ENCODE measurements at regions not wholly inside any gene's neighbourhood (a gene's known extent, or its start where the extent isn't known, plus 50 kb on each side); places are given as distances from the start of the nearest gene placed in this dataset.
"Not testable (repeated sequence)": the region's sequence is repeated elsewhere in the genome, so short reads cannot be mapped to it uniquely, and the experiment has no call there.

DNA sequence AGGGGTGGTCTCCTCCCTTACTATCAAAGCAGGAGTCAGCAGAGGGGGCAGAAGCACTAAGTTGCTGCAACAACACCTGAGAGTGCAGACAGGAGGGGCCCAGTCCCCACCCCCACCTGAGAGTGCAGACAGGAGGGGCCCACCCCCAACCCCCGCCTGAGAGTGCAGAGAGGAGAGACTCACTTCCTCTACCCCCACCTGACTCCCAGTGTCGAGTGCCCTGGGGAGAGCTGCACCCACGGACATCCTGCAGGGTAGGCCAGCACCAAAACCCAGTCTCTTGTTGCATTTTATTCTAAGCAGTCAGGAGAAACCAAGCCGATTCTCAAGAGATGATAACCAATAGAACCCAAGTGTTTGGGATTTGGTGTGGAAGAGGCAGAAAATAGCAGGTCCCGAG lies 78.4 kb downstream of the NAPG start:
- peaks cover 8% of the 10 kb centered on the region for H3K9me3 Mint-ChIP-seq
- DNase-seq (ENCODE audit: low spot score in 2 of 2, unreplicated experiment in 2 of 2): no peak
- H3K4me1 Mint-ChIP-seq: no peaks in the 10 kb centered on the region
- H3K27me3 Mint-ChIP-seq (ENCODE audit: low read depth): no peaks in the 10 kb centered on the region
- H3K27ac Mint-ChIP-seq: no peak overlapping the region
- no peaks in the 10 kb centered on the region for H3K36me3 Mint-ChIP-seq
- no peak overlapping the region for H3K4me3 Mint-ChIP-seq
- TF ChIP-seq, protein P1, sequence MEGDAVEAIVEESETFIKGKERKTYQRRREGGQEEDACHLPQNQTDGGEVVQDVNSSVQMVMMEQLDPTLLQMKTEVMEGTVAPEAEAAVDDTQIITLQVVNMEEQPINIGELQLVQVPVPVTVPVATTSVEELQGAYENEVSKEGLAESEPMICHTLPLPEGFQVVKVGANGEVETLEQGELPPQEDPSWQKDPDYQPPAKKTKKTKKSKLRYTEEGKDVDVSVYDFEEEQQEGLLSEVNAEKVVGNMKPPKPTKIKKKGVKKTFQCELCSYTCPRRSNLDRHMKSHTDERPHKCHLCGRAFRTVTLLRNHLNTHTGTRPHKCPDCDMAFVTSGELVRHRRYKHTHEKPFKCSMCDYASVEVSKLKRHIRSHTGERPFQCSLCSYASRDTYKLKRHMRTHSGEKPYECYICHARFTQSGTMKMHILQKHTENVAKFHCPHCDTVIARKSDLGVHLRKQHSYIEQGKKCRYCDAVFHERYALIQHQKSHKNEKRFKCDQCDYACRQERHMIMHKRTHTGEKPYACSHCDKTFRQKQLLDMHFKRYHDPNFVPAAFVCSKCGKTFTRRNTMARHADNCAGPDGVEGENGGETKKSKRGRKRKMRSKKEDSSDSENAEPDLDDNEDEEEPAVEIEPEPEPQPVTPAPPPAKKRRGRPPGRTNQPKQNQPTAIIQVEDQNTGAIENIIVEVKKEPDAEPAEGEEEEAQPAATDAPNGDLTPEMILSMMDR (IDR thresholded peaks at IDR 0.05; ENCODE audit: unreplicated experiment): no peak

DNA sequence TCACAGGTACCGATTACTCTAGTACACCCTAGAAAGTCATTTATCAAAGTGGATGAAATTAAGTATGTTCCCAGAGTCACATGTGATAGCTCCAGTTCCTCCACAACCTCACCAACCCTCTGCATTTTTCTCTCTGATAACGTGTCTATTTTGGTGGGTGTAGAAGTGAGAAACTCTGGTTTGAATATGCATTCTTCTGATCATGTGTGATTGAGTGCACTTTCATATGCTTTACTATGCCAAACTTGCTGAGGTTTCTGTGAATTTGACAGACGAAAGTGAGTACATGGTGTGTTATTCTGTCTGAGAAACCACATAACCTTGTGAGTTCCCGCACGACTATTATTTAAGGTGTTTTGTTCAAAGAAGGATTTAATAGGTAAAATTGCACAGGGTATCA lies 81.1 kb downstream of the NAPG start:
- H3K36me3 Mint-ChIP-seq; H3K27ac Mint-ChIP-seq; H3K9me3 Mint-ChIP-seq; DNase-seq (ENCODE audit: low spot score in 2 of 2, unreplicated experiment in 2 of 2); H3K27me3 Mint-ChIP-seq (ENCODE audit: low read depth); H3K4me1 Mint-ChIP-seq; H3K4me3 Mint-ChIP-seq: not testable (repeated sequence)

DNA sequence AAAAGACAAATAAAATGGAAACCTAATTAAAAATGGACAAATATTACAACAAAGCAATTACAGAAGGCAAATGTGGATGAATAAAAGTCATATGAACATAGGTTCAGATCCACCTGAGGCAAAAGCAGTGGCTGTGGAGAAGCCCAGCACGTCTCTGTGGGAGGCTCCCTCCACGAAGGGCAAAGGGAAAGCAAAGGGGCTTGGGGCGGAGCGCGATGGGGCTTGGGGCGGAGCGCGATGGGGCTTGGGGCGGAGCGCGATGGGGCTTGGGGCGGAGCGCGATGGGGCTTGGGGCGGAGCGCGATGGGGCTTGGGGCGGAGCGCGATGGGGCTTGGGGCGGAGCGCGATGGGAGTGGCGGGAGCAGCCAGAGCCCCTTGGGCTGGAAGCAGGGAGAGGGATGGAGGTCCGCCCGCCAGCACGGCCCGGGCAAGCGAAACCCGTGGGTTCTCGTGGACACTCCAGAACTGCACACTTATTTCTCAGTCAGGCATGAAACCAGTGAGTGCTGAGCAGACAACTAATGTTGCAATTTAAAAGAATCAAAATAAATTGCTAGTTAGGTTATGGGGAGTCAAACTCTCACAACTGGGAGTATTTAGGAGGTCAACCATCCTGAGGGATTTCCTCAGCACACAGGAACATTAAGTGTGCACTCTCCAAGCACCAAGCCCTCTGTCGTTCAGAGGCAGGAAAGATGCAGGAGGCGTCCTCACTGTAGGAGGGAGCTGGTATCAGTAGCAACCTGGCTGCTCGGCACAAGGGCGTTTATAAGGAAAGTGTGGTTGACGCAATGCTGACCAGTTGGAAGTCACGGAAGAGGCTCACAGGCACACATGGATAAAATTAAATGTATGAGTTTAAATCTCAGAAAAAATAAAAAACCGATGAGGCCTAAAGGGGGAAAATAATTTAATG lies 81.8 kb downstream of the NAPG start:
- not testable (repeated sequence) for H3K36me3 Mint-ChIP-seq; H3K9me3 Mint-ChIP-seq; H3K27me3 Mint-ChIP-seq (ENCODE audit: low read depth); DNase-seq (ENCODE audit: low spot score in 2 of 2, unreplicated experiment in 2 of 2); H3K27ac Mint-ChIP-seq; H3K4me1 Mint-ChIP-seq
- H3K4me3 Mint-ChIP-seq: peak overlapping the region; percentile 33

DNA sequence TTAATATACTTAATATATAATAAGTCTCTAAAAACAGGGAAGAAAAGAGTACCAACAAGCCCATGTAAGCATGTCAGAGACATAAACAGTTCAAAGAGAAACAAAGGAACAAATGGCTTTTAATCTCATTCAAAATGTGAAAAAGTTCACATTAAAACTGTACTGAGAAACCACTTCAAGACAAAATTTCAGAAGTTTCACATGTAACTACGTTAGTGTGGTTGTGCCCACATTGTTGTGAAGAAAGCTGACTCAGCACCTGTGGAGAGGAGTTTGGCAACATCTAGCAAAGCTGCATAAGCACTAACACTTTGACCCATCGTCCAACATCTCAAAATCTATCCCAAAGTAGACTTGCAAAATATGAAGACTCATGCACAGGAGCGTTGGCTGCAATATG lies 82.6 kb downstream of the NAPG start:
- H3K9me3 Mint-ChIP-seq; H3K27me3 Mint-ChIP-seq (ENCODE audit: low read depth); H3K4me3 Mint-ChIP-seq; H3K4me1 Mint-ChIP-seq; H3K36me3 Mint-ChIP-seq; H3K27ac Mint-ChIP-seq; DNase-seq (ENCODE audit: low spot score in 2 of 2, unreplicated experiment in 2 of 2): not testable (repeated sequence)

DNA sequence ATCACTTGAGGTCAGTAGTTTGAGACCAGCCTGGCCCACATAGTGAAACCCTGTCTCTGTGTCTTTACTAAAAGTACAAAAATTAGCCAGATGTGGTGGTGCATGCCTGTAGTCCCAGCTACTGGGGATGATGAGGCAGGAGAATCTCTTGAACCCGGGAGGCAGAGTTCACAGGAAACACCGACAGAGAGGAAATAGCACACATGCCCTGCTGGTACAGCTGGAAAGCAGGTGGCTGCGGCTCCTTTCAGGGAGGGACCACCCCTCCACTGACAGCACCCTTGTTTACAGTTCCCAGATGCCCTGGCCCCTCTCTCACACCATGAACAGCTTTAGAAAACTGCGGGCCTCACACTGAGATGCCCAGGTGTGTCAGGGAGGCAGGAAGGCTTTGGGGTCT lies 83.2 kb downstream of the NAPG start:
- not testable (repeated sequence) for H3K27ac Mint-ChIP-seq; DNase-seq (ENCODE audit: low spot score in 2 of 2, unreplicated experiment in 2 of 2); H3K27me3 Mint-ChIP-seq (ENCODE audit: low read depth); H3K4me3 Mint-ChIP-seq; H3K4me1 Mint-ChIP-seq; H3K9me3 Mint-ChIP-seq; H3K36me3 Mint-ChIP-seq

DNA sequence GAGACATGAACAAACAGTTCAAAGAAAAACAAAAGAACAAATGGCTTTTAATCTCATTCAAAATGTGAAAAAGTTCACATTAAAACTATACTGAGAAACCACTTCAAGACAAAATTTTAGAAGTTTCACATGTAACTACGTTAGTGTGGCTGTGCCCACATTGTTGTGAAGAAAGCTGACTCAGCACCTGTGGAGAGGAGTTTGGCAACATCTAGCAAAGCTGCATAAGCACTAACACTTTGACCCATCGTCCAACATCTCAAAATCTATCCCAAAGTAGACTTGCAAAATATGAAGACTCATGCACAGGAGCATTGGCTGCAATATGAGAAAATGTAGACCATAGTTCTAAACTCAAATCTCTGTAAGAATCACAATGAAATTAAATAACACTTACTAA lies 87.4 kb downstream of the NAPG start:
- not testable (repeated sequence) for H3K9me3 Mint-ChIP-seq; H3K27me3 Mint-ChIP-seq (ENCODE audit: low read depth); H3K4me3 Mint-ChIP-seq; H3K36me3 Mint-ChIP-seq; H3K27ac Mint-ChIP-seq; DNase-seq (ENCODE audit: low spot score in 2 of 2, unreplicated experiment in 2 of 2); H3K4me1 Mint-ChIP-seq

DNA sequence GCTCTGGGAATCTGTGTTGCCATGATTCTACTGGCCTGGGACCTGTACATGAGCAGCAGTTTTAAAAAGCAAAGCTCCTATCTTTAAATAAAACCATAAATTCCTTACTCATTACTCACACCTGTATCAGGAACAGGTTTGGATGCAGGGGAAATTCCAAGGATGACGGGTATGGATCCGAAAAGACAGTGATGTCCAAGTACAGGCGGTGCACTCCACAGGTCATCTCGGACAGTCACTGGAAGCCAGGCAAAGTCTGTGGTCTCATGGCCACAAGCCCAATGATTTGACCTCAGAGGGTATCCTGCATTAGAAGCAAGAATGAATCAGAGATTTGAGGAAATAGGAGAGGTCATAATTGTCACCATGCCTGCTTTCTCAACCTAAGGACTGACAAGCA lies 90.9 kb downstream of the NAPG start:
- not testable (repeated sequence) for H3K4me1 Mint-ChIP-seq; H3K9me3 Mint-ChIP-seq; H3K27me3 Mint-ChIP-seq (ENCODE audit: low read depth); H3K27ac Mint-ChIP-seq; H3K4me3 Mint-ChIP-seq; DNase-seq (ENCODE audit: low spot score in 2 of 2, unreplicated experiment in 2 of 2); H3K36me3 Mint-ChIP-seq

DNA sequence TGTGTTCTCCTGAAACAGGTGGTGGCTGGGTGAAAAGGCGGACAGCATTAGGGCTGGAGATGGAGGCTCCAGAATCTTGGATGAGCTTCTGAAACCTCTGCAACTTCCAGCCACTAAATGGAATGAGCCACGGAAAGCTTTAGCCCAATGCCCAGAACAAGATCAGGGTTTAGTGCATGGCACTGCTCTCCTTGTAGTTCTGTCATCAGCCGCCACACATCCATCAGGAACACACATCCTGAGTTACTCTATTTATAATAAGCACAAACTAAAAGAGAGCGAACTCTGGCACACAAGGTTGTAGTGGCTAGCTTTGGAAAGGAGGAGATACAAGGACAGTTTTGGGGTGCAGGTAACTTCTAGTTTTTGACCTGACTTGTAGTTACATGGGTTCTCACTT lies 93.0 kb downstream of the NAPG start:
- not testable (repeated sequence) for H3K27ac Mint-ChIP-seq; H3K36me3 Mint-ChIP-seq; H3K9me3 Mint-ChIP-seq; H3K27me3 Mint-ChIP-seq (ENCODE audit: low read depth); H3K4me1 Mint-ChIP-seq; DNase-seq (ENCODE audit: low spot score in 2 of 2, unreplicated experiment in 2 of 2); H3K4me3 Mint-ChIP-seq

DNA sequence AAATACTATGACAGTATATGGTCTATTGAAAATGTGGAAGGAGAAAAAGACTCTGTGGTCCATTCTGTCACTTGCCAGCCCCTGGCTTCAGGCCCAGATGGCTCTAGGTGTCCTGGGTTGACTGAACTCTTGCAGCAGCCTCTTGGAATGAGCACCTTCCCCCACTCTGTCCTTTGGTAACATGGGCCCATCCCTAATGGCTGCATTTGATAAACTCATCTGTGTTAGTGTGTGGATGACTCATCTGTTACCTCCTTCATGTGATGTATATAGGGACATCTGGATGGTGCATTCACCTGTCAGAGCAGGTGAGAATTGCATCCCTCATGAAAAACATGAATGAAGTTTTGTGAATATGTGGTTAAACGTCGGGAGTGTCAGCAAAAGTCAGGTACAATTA lies 93.5 kb downstream of the NAPG start:
- not testable (repeated sequence) for H3K36me3 Mint-ChIP-seq; DNase-seq (ENCODE audit: low spot score in 2 of 2, unreplicated experiment in 2 of 2); H3K4me3 Mint-ChIP-seq; H3K4me1 Mint-ChIP-seq; H3K27ac Mint-ChIP-seq; H3K27me3 Mint-ChIP-seq (ENCODE audit: low read depth); H3K9me3 Mint-ChIP-seq

DNA sequence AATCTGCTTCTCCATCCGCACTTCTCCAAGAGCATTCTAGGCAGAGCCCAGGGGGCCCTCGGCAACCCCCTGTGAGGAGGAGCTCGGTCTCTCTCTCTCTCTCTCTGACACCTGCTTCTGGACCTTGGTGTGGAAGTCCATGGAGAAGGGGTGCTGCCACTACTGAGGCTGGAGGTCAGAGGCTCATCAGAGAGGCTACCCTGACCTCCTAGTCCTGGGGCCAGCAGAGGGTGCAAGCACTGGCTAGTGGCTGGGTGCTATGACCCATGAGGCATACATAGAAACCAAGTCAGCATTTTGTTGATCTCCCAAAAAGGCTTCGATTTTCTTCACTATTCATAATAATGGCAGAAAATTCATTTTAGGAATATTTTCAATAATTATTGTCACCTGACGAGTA lies 94.0 kb downstream of the NAPG start:
- H3K4me3 Mint-ChIP-seq; H3K36me3 Mint-ChIP-seq; H3K27me3 Mint-ChIP-seq (ENCODE audit: low read depth); DNase-seq (ENCODE audit: low spot score in 2 of 2, unreplicated experiment in 2 of 2); H3K9me3 Mint-ChIP-seq; H3K4me1 Mint-ChIP-seq; H3K27ac Mint-ChIP-seq: not testable (repeated sequence)

All from mesothelial cell of epicardium (in vitro differentiated cells).